ENCODE measurements at regions not wholly inside any gene's neighbourhood (a gene's known extent, or its start where the extent isn't known, plus 50 kb on each side); places are given as distances from the start of the nearest gene placed in this dataset.

- TF ChIP-seq CTCF (IDR thresholded peaks at IDR 0.05) (no peak), POLR2A (IDR thresholded peaks at IDR 0.05) (no peak)
Observed at GRCh38 chr7:121638286-121638685, 234.7 kb upstream of the PTPRZ1 start.
